Right renal cortex interstitium (tissue), 3 donors: ENCODE measurements at regions not wholly inside any gene's neighbourhood (a gene's known extent, or its start where the extent isn't known, plus 50 kb on each side); places are given as distances from the start of the nearest gene placed in this dataset.
"Not testable (repeated sequence)": the region's sequence is repeated elsewhere in the genome, so short reads cannot be mapped to it uniquely, and the experiment has no call there.

Source experiments
- DNase-seq, 3 donors: peaks; one replicate each; pipeline ENCODE4 v3.0.0-alpha.2; 2013; ENCODE audit warnings: low read depth in 3 of 3, low spot score in 2 of 3

DNA sequence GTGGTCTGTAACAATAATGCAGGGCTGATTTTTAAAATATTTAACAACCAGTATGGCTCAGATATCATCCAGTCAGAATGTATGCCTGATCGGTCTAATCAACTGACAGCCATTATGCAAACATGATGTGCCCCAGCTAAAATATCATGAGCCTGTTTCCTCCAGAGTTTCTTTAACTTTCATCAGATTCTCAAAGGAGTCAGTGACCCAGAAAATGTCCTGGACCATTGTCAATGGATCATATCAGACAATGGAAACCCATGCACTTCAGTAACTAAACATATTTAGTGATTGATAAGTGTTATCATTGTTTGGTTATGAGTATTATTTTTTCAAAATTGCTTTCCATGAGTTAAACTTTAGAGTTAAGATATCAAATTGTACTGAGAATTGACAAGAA, 173.5 kb downstream of the LMBRD1 start:
- DNase-seq = no peak

DNA sequence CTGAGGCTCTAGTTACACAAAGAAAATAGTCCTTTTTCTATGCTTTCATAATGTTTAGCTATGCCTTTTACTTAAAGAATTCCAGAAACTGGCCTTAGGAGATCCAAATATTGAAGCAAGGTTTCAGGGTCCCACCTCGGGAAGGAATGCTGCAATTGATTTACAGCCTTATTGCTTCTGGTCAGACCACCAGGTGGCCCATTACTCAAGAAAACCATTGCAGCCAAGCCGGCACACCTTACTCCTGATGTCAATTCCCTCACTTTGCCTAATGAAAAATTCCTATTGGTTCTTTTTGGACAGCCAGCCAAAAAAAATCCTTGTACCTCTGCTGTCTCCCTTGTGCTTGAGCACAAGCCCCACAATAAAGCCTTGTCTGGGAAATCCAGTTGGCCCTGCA, 173.9 kb downstream of the LMBRD1 start:
- no peak for DNase-seq

DNA sequence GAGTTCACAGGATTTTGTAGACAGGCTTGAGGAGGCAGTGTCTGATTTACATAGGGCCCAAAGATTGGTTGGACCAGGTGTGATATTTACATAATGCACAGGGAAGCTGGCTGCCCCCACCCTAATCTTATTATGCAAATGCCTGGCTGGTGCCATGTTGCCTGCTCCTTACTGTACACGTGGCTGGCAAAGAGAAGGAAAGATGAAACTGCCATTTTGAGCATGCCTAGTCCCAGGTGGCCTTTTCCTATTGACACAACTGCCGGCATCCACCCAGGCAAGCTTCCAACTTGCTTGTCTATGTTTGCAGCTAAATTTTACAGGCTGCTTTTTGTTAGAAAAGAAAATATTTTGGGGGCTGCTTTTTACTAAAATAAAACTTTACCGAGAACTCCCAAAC, 174.6 kb downstream of the LMBRD1 start:
- DNase-seq = no peak

DNA sequence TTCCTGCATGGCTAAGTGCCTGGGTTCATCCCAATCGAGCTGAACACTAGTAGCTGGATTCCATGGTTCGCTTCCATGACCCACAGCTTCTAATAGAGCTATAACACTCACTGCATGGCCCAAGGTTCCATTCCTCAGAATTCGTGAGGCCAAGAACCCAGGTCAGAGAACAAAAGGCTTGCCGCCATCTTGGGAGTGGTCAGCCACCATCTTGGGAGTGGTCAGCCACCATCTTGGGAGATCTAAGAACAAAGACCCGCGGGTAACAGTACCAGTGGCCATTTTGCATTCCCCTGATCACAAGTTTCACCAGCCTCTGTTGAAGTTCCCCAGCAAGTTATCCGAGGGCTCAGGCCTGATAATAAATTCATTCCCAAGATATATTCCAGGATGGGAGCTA, 179.6 kb downstream of the LMBRD1 start:
- no peak for DNase-seq

DNA sequence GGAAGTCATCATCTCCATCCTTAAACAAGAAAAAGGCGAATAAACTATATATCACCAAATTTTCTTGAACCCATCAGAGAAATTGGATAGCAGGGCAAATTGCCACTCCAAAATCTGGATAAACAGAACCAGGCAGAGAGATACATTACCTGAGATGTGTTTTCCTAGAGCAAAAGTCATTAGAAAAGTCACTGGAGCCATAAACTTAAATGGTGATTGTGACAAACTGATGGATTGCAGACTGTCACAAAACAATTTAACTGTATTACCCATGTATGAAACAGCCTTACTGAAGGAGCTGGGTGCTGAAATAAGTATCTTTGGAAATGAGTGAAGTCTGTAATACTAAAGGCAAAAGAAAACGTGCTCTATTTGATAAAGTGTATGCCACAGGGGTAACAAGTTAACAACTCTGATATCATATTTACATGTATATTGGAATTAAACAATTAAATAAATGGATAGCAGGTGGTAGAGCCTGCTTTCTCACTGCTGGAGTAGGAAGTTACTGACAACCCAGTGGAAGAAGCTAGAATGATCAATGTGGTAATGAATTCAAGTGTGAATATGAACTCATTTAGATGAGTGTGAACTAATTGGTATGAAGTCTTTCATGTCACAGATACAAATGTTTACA, 186.9 kb downstream of the LMBRD1 start:
- DNase-seq = peak; percentile 12 to 47 (median 13)

DNA sequence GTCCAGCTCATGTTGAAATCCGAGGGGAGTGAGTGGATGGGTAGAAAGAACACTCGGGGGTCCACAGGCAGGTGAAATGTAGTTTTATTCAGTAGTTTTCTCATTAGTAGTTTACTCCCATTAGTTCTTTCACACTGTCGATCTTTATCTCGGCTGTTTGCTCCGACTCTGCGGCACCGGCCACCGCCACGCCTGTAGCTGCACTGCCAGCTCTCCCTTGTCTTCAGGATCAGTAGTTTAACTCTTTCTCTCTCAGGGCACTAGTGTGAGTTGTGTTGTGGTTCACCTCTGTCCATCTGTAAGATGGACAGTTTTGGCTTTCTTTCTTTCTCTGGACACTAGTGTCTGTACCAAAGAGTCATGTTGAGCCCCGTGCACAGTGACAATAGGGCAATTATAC, 195.7 kb downstream of the LMBRD1 start:
- no peak for DNase-seq

DNA sequence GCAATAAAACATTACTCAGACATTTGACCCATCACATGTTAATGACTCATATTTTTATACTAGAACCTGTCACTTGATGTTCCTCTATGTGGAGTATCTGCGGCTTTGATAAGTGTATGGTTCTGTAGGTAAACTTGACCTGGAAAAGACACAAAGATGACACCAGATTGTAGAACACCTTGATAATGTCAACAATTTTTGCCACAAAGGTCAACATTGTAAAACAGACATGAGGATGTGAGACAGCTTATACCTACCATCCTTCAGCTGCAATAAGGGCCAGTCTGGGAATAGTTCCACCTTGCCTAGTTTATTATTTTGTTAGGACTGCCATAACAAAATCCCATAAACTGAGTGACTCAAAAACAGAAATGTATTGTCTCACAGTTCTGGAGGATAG, 202.4 kb downstream of the LMBRD1 start:
- no peak for DNase-seq

DNA sequence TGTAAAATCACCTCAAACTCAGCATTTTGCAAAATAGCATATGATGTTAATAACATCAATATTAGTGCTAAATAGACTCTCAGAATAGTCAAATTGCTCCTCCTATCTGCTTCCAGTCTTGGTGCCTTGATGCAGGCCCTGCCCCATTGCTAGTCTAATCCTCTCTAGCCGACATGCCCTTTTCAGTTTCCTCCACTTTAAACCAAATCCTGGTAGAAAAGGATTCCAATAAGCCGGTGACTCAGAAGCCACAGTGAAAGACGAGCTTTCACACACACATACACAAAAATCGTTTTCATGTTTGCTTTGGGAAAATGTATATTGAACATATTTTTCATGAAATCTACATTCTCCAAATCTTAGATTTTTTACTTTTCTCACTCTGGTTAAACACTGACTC, 203.1 kb downstream of the LMBRD1 start:
- no peak for DNase-seq

DNA sequence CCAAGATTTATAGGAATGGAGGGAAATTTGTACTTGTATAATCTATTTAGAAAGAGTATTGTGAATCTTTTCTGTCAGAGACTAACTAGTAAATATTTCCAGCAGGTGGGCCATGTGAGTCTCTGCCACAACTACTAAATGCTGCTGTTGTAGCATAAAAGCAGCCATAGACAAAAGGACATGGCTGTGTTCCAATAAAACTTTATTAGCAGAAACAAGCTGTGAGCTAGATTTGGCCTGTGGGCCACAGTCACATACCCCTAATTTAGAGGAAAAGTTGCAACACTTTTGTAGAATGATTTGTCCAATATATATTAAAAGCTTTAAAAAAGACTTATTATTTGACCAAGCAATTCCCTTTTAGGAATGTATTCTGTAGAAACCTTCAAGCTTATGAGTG, 207.2 kb downstream of the LMBRD1 start:
- DNase-seq = no peak

DNA sequence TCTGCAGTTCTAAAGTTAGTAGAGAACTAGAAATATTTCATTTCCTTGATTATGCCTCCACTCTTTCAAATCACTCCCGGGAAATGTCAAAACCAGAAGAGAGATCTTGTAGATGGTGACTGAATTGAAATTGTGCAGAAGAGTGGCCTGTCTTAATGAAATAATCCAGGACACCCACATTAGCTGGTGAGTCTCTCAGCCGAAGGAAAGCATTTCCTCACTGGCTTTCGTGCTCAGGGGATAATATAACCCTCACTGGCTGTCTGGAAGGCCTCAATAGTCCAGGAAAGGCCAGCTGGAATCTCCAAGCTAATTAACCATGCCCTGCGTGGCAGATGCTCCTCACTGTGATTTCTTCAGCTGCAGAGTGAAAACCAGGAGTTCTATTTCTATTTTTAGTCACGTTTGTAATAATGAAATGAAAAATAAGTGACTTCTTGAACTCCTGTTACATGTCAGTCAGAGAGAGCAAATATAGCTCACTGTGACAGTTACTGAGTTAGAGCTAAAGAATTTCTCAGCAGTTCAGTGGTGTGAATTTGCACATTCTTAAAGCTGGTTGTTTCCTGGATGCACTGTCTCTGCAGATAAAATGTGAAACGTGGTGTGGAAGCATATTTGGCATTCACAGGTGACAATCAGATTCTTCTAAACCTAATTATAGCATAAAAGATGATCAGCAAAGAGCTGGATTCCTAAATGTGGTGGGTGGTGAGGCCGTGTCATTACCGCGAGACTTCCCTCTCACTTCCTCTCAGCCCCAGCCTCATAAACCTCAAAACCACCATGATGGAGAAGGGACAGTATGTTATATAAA, 211.7 kb downstream of the LMBRD1 start:
- no peak for DNase-seq

DNA sequence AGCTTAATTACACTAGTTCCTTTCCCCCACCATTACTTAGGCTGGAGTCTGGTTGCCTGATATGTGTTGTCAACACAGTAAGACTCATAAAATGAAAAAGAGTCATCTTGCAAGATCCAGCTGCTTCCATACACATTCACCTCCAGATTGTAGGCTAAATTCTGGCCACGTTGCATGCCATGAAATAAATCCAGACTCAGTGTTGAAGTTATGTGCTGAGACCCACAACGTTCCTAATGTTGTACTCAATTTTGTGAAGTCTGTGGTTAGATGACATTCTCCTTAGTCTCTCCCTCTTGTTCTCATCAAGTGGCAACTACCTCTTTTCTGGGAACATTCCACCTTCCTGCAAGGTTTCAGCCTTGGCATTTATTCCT, 212.3 kb downstream of the LMBRD1 start:
- DNase-seq = no peak

DNA sequence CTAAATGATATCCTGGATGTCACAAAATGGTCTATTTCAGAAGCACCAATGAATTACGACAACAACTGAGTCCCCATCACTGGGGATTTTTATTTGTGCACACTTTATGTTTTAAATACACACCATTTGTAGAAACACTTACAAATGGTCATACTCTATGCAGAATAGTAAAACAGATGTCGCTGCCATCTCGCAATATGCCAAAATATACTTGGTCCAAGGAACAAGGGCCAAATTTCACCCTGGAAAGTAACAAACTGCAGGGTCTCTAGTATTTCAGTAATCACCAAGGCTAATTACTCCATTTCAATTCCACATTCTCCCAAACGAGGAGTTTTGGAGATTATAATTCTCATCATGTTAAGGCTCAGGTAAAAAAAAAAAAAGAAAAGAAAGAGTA, 215.2 kb downstream of the LMBRD1 start:
- no peak for DNase-seq

DNA sequence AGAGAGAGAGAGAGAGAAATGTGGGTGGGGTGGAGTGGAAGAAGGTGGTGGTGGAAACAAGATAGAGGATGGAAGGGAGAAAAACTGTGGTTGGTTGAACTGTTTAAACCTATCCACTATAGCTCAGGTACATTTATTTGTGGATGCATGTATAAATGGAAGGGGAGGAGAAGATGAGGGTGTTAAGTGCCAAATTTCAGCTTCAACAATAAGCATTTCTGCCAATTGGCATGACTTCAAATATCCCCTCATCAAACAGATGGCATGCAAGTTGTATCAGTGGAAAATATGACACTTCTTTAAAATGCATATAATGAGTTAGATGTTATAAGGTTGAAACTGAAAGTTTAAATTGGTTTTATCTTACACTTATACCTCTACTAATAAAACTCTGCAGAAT, 216.1 kb downstream of the LMBRD1 start:
- no peak for DNase-seq

DNA sequence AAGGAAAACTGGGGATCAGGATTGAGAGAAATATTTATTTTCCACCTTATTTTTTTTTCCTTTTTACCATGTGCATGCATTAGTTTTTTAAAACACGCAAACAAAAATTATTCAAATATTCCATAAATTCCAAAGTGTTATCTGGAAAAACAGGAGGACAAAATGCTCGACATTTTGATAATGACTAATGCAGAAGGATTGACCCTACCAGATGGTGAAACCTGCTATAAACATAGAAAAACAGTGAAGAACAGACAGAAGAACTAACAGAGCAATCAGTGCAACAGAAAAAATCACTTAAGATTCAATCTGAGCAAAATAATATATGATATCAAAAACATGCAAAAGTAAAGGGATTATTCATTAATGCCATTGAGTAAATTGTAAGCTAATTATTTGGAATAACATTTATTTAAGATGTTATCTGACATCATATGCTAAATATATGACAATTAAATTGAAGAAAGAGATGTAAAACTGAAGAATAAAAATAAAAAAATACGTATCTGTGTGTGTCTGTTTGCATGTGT, 218.4 kb downstream of the LMBRD1 start:
- no peak for DNase-seq

DNA sequence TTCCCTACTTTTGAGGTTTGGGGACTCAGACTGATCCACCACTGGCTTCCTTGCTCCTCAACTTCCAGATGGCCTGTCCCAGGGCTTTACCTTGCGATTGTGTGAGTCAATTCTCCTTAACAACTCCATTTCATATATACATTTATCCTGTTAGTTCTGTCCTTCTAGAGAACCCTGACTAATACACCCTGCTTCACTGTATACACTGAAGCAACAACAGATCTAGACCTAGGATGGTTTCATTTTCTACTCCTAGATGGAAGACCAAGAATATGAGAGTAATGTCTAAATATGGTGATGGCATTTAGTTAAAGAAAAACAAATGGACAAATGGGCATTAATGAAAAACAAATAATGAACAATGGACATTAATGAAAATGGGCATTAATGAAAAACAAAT, 225.6 kb downstream of the LMBRD1 start:
- DNase-seq = no peak

DNA sequence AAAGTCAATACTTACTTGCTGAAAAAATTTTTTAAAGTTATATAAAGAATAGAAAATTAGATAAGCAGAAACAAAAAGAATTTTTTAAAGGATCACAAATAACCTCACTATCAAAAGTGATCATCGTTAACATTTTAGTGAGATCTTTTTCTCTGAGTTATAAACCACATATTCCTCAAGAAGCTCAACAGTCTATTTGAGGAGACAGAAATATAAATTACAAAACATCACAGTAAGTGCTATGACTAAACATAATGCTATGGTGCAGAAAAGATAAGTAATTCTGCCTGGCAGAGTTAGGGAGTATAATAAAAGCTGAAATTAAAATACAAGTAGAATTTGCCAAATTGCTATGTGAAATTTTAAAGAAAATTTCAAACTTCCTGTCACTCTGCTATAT, 226.7 kb downstream of the LMBRD1 start:
- no peak for DNase-seq

DNA sequence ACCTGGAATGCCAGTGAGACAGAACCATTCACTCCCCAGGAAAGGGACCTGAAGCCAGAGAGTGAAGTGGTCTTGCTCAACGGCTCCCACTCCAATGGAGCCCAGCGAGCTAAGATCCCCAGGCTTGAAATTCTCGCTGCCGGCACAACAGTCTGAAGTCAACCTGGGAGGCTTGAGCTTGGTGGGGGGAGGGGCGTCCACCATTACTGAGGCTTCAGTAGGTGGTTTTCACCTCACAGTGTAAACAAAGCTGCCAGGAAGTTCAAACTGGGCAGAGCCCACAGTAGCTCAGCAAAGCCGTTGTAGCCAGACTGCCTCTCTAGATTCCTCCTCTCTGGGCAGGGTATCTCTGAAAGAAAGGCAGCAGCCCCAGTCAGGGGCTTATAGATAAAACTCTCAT, 236.2 kb downstream of the LMBRD1 start:
- not testable (repeated sequence) for DNase-seq

DNA sequence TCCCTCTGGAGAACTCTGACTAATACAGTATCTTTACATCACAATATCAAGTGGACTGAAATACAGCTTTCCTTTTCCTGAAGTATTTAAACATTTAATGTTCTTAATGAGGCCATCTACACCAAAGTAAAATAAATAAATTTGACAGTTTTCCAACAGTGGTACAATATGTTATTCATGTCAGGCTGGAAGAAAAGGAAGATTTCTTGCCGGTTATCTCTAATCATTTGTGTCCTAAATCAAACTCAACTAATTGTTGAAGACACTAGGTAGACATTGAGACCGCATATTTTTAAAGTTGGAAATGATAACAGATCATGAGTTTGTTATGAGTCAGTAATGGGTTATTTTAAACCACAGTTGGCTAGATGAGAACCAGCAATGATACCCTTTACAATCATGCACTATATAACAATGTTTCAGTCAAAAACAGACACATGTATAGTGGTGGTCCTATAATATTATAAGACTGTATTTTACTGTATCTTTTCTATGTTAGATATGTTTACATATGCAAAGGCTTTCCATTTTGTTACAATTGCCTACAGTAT, 241.6 kb downstream of the LMBRD1 start:
- no peak for DNase-seq

DNA sequence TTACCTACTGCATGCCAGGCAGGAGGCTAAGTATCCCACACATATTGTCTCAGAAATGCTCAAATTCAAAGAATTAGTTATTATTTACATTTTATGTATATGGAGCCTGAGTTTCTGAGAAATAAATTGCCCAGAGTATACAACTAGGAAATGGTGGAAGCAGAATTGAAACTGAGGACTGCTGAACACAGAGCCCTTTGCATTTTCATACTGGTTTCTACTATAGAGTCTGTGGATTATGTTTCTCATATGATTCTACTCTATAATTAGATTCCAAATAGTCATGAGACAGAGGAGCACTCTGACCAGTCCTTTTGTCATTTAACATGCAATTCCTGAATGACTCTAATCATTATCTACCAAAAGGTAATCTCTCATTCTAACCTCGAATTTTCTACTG, 254.3 kb downstream of the LMBRD1 start:
- no peak for DNase-seq

DNA sequence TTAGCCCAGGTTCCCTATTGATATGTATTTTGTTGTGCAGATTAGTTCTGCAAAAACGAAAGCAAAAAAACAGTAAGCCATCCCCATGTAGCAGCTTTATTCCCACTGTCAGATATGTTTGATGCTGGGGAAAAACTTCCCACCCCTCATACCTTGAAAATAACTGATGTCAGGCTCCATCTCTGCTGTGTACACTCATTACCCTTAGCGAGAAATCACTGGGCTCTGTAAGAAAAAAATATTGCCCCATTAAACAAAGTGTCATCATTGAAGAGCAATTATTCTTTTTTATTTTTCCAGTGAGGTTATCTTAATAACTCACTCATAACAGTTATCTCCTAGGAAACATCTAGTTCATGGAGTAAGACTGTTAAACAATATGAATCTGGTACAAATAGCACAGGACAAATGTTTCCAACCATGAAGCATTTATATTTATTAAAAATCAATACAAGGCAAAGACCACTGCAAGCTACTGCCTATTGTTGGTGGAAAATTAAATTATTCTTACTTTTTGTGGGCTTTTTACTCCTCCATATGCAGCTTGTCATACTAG, 268.8 kb downstream of the LMBRD1 start:
- no peak for DNase-seq

DNA sequence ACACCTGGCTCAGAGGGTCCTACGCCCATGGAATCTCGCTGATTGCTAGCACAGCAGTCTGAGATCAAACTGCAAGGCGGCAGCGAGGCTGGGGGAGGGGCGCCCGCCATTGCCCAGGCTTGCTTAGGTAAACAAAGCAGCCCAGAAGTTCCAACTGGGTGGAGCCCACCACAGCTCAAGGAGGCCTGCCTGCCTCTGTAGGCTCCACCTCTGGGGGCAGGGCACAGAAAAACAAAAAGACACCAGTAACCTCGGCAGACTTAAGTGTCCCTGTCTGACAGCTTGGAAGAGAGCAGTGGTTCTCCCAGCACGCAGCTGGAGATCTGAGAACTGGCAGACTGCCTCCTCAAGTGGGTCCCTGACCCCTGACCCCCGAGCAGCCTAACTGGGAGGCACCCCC, 281.3 kb downstream of the LMBRD1 start:
- DNase-seq = not testable (repeated sequence)

DNA sequence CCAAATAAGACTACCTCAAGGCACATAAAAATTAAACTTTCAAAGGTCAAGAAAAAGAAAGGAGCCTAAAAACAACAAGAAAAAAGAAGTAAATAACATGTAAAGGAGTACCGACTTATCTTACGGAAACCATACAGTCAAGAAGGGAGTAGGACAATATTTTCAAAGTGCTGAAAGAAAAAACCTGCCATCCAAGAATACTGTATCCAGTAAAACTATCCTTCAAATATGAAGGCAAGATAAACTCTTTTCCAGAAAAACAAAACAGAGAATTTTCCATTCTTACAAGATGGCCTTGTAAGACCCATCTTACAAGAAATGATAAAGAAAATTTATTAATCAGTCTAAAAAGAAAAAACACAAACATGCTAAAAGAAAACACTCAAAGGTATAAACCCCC, 302.2 kb downstream of the LMBRD1 start:
- DNase-seq = no peak
